IPS-20b (cell line): ENCODE measurements at regions not wholly inside any gene's neighbourhood (a gene's known extent, or its start where the extent isn't known, plus 50 kb on each side); places are given as distances from the start of the nearest gene placed in this dataset.

Source experiments
- H3K27ac ChIP-seq: one replicate; pipeline ENCODE4 v1.5.1; 2013; ENCODE audit warnings: low read length
- H3K27me3 ChIP-seq: 2 replicates; pipeline ENCODE4 v1.6.1; 2013; ENCODE audit warnings: mild to moderate bottlenecking, low read length, inconsistent platforms; ENCODE audit not compliant: insufficient read depth
- H3K36me3 ChIP-seq: 2 replicates; pipeline ENCODE4 v1.6.1; 2013; ENCODE audit warnings: low read depth, mild to moderate bottlenecking, inconsistent platforms, low read length, moderate library complexity; ENCODE audit not compliant: insufficient read depth
- H3K4me1 ChIP-seq: 2 replicates; pipeline ENCODE4 v1.6.1; 2013; ENCODE audit warnings: mild to moderate bottlenecking, control low read depth, inconsistent platforms, low read length, moderate library complexity; ENCODE audit not compliant: insufficient read depth
- H3K4me3 ChIP-seq: 2 replicates; pipeline ENCODE4 v1.5.1; 2013; ENCODE audit warnings: mild to moderate bottlenecking, low read length, inconsistent platforms
- H3K9ac ChIP-seq: 2 replicates; pipeline ENCODE4 v1.6.1; 2013; ENCODE audit warnings: low read depth, mild to moderate bottlenecking, inconsistent platforms, low read length, moderate library complexity
- H3K9me3 ChIP-seq: 2 replicates; pipeline ENCODE4 v1.6.1; 2013; ENCODE audit warnings: mild to moderate bottlenecking, low read depth, low read length, inconsistent platforms; ENCODE audit not compliant: insufficient read depth

DNA sequence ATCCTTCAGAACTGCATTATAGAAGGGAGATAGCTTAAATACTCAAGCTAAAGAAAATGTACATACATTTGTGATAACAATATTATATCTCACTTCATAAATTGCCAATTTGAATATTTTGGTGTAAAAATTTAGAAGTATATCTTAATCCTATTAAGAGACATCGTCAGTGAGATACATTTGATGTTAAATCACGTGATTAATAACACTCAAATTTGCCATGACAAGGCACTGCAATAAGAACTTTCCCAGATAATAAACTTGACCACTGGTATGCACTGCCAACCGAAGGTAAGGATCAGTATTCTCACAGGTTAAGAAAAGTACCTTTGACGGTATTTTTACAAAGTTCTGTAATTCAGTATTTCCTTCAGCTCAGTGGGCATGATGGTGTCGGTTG lies 764.7 kb upstream of the FRG1 start:
- no peak overlapping the region for H3K27ac ChIP-seq
- peaks cover 16% of the 10 kb centered on the region for H3K4me1 ChIP-seq
- no peaks in the 10 kb centered on the region for H3K36me3 ChIP-seq
- H3K9me3 ChIP-seq: no peaks in the 10 kb centered on the region
- no peak overlapping the region for H3K4me3 ChIP-seq
- H3K9ac ChIP-seq: no peak overlapping the region
- no peaks in the 10 kb centered on the region for H3K27me3 ChIP-seq

DNA sequence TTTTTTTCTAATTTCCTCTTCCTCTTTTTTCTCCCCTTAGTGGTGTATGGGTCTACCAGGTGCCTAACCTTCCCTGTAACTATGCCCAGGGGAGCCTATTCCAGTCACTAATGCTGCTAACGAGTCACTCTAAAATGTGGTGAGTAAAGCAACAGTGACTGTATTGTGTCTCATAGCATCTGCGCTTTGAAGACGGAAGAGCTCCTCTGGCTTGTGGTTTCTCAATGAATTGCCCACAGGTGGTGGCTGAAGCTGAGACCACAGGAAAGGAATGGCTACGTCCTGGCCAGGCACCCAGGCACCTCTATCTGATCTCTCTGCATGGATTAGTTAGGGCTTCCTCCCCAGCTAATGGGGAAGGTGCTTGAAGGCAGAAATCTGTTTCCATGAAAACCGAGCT lies 763.5 kb upstream of the FRG1 start:
- H3K9ac ChIP-seq: no peak overlapping the region
- no peaks in the 10 kb centered on the region for H3K27me3 ChIP-seq
- no peak overlapping the region for H3K4me3 ChIP-seq
- no peak overlapping the region for H3K27ac ChIP-seq
- H3K9me3 ChIP-seq: no peaks in the 10 kb centered on the region
- no peaks in the 10 kb centered on the region for H3K36me3 ChIP-seq
- peaks cover 16% of the 10 kb centered on the region for H3K4me1 ChIP-seq

DNA sequence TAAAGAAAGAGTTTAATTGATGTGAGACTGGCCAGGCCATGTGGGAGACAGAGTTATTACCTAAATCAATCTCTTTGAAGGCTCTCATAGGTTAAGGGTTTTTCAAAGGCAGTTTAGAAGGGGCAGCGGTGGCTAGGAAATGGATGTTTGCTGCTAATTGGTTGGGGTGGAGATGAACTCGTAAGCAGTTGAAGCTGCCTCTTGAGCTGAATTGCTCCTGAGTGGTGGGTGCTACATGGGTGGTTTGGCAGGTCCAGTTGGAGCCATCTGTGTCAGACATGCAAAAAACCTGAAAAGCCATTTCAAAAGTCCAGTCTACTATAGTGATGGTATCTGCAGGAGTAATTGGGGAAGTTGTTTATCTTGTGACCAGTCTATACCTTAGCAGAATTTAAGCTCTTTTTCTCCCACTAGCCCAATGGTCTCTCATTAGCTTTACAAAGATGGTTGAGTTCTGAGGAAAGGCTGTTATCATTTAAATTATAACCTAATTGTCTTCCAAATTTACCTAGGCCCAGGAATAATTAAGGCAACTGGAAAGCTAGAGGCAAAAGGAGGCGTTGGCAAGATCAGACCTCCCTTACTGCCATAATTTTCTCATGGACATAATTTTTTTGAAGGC lies 762.4 kb upstream of the FRG1 start:
- peak overlapping the region; percentile 36 for H3K27ac ChIP-seq
- peaks cover 18% of the 10 kb centered on the region for H3K4me1 ChIP-seq
- no peaks in the 10 kb centered on the region for H3K36me3 ChIP-seq
- H3K27me3 ChIP-seq: no peaks in the 10 kb centered on the region
- no peaks in the 10 kb centered on the region for H3K9me3 ChIP-seq
- peak overlapping the region; percentile 24; the same call in 1 of the 2 replicates for H3K4me3 ChIP-seq
- peak overlapping the region; percentile 39; the same call in 1 of the 2 replicates for H3K9ac ChIP-seq

DNA sequence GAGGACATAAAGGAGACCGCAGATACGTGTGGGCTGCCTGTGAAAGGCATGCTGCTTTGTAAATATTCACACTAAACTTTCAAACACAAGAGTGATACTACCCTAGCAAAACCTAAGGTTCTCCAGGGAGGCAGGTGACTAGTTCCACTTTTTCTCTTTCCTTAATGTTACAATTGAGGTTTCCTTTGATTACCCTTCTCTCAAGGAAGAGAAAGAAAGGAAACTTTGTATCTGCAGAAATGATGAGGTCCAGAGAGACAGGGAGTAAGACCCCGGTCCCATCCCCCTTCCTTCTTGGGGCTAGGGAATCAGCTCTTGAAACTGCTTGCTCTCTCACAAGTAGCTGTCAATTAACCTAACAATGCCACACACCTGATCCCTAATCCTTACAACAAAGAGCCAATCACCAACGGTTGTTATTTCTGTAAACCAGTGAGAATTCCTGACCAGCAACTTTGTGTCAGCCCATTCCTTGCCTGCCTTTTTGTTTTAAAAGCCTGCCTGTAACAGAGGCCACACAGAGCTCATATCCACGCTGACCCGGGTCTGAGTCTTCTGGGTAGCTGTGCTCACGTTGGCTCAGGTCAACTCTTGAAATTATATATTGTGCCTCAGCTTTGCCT lies 754.8 kb upstream of the FRG1 start:
- Histone ChIP-seq H3K36me3 (no peaks in the 10 kb centered on the region), H3K4me1 (peaks cover 27% of the 10 kb centered on the region), H3K9ac (peak overlapping the region; percentile 74; the same call in 1 of the 2 replicates), H3K27ac (peak overlapping the region; percentile 80), H3K27me3 (no peaks in the 10 kb centered on the region), H3K4me3 (peak overlapping the region; percentile 58; the same call in 1 of the 2 replicates), H3K9me3 (no peaks in the 10 kb centered on the region)

DNA sequence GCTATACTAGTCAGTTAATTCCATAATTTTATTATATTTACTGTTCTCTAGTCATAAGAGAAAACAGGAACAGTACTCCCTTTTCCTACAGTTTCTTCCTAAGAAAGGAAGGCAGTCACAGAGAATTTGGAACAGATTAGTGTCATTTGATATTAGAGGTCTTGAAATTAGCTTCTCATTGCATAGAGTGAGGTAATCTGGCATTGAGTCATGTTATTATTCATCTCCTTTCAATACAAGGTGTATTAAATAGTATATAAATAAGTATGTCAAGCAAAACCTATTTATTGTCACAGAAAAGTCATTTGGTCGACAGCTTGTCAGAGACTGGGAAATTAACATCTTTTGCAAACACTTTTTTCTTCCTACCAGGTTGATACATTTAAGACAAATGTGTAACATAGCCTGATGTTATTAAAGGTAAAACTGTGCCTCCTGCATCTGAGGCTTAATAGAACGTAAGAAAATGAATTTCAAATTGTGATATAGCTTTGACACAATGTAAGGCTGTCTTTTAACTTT lies 753.1 kb upstream of the FRG1 start:
- Histone ChIP-seq H3K4me3 (no peak overlapping the region), H3K27ac (no peak overlapping the region), H3K9me3 (no peaks in the 10 kb centered on the region; the same call in 1 of the 2 replicates), H3K4me1 (peaks cover 27% of the 10 kb centered on the region), H3K27me3 (no peaks in the 10 kb centered on the region), H3K36me3 (no peaks in the 10 kb centered on the region), H3K9ac (no peak overlapping the region)

- Histone ChIP-seq H3K36me3 (no peaks in the 10 kb centered on the region), H3K4me1 (no peaks in the 10 kb centered on the region), H3K27ac (no peak overlapping the region), H3K4me3 (no peak overlapping the region), H3K9me3 (no peaks in the 10 kb centered on the region), H3K9ac (no peak overlapping the region), H3K27me3 (peaks cover 6% of the 10 kb centered on the region; the same call in 1 of the 2 replicates)
Observed at GRCh38 chr4:189198624-189199023, 742.0 kb upstream of the FRG1 start.

GRCh38 chr4:189200353-189200752 lies 740.3 kb upstream of the FRG1 start:
- no peaks in the 10 kb centered on the region for H3K4me1 ChIP-seq
- no peaks in the 10 kb centered on the region for H3K36me3 ChIP-seq
- no peak overlapping the region for H3K9ac ChIP-seq
- H3K9me3 ChIP-seq: no peaks in the 10 kb centered on the region
- H3K27ac ChIP-seq: no peak overlapping the region
- H3K27me3 ChIP-seq: peaks cover 6% of the 10 kb centered on the region; the same call in 1 of the 2 replicates
- no peak overlapping the region for H3K4me3 ChIP-seq

GRCh38 chr4:189202182-189202868 lies 738.3 kb upstream of the FRG1 start:
- H3K36me3 ChIP-seq: no peaks in the 10 kb centered on the region
- H3K9ac ChIP-seq: no peak overlapping the region
- H3K27me3 ChIP-seq: peaks cover 6% of the 10 kb centered on the region; the same call in 1 of the 2 replicates
- no peaks in the 10 kb centered on the region for H3K4me1 ChIP-seq
- no peaks in the 10 kb centered on the region for H3K9me3 ChIP-seq
- no peak overlapping the region for H3K27ac ChIP-seq
- no peak overlapping the region for H3K4me3 ChIP-seq

GRCh38 chr4:189202869-189203271 lies 737.8 kb upstream of the FRG1 start:
- H3K4me3 ChIP-seq: no peak overlapping the region
- H3K4me1 ChIP-seq: no peaks in the 10 kb centered on the region
- no peaks in the 10 kb centered on the region for H3K36me3 ChIP-seq
- H3K27ac ChIP-seq: no peak overlapping the region
- no peak overlapping the region for H3K9ac ChIP-seq
- peaks cover 6% of the 10 kb centered on the region; the same call in 1 of the 2 replicates for H3K27me3 ChIP-seq
- H3K9me3 ChIP-seq: no peaks in the 10 kb centered on the region

DNA sequence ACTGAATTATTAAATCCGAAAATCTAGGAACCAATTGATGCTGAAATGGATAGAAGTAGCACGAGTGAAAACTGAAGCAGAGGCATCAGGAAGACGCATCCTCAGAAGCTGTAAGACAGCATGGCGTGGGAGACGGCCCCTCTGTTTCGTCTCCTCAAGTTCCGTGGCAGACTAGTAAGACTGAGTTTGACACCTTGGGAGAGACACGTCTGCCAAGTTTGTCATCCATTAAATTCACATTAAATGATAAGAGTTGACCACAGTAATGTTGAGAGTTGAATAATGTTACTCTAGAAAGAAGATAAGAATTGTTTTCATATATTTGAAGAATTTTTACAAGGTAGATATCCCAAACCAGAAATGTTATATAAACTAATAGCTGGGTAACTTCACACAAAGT lies 736.1 kb upstream of the FRG1 start:
- Histone ChIP-seq H3K4me1 (no peaks in the 10 kb centered on the region), H3K27me3 (peaks cover 6% of the 10 kb centered on the region; the same call in 1 of the 2 replicates), H3K27ac (no peak overlapping the region), H3K9ac (no peak overlapping the region), H3K4me3 (no peak overlapping the region), H3K9me3 (no peaks in the 10 kb centered on the region), H3K36me3 (no peaks in the 10 kb centered on the region)

GRCh38 chr4:189206953-189207352 lies 733.7 kb upstream of the FRG1 start:
- H3K9ac ChIP-seq: no peak overlapping the region
- no peak overlapping the region for H3K27ac ChIP-seq
- peaks cover under 1% of the 10 kb centered on the region; the same call in 1 of the 2 replicates for H3K27me3 ChIP-seq
- no peak overlapping the region for H3K4me3 ChIP-seq
- no peaks in the 10 kb centered on the region for H3K4me1 ChIP-seq
- H3K9me3 ChIP-seq: no peaks in the 10 kb centered on the region
- no peaks in the 10 kb centered on the region for H3K36me3 ChIP-seq
